ENCODE measurements at regions not wholly inside any gene's neighbourhood (a gene's known extent, or its start where the extent isn't known, plus 50 kb on each side); places are given as distances from the start of the nearest gene placed in this dataset.
"Not testable (repeated sequence)": the region's sequence is repeated elsewhere in the genome, so short reads cannot be mapped to it uniquely, and the experiment has no call there.

DNA sequence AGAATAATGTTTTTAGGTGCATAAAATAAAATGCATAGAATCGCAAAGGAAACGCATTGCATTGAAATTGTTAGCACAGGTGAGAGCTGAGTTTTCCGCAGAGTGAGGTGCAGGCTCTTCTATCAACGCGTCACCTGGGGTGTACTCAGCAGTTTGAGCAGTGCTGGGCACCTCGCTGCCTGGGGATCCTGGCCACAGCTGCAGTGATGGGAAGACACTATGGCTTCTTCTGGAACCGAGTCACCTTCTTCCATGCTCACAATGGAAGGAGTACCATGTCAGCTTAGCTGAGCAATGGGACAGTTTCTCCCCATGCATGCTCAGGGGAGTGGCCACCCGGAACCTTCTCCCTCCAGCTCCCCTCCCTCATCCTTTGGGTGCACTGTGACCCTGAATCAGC, 95.4 kb upstream of the OTOS start:
- intact Hi-C loops (cut with DNase I): no loop called here
- peak; percentile 64 for DNase-seq (ENCODE audit: low spot score)

DNA sequence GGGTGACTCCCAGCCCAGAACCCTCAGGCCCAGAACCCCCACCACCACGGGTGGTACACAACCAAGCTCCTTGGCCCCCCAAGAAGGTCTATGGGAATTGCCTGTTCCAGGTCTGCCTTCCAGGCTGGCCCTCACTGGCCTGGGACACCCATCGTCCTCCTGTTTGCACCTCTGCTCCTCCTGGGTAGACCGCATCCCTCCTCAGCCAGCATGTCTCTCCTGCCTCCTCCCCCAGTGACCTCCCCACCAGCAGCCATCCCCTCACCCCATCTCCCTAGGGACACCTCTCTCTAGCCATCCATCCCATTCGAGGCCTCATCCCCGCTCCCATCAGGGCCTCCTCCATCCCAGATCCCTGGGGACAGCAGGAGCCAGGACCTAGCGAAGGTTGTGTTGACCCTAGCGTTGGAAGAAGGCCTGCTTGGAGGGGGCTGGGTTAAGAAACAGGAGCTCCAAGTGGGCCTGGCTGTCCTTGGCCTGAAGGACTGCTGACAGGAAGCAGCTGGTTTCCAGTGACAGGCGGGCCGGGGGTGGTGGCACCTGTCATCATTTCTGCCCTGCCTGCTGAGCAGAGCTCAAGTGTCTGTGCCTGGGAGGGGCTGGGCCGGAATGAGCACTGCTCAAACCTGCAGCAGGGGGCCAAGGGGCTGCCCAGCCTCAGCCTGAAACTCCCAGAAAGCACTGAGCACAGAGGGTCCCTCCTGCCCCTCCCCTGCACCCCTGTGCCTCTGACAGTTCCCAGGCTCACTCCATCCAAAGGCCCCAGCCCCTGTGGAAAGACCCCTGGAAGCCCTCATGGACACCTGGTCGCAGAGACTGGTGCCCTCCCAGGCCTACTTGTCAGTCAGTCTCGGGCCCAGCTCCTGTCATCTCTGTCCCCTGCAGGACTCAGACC, 96.0 kb upstream of the OTOS start:
- peak; percentile 74 for DNase-seq (ENCODE audit: low spot score)
- intact Hi-C loops (cut with DNase I): no loop called here

DNA sequence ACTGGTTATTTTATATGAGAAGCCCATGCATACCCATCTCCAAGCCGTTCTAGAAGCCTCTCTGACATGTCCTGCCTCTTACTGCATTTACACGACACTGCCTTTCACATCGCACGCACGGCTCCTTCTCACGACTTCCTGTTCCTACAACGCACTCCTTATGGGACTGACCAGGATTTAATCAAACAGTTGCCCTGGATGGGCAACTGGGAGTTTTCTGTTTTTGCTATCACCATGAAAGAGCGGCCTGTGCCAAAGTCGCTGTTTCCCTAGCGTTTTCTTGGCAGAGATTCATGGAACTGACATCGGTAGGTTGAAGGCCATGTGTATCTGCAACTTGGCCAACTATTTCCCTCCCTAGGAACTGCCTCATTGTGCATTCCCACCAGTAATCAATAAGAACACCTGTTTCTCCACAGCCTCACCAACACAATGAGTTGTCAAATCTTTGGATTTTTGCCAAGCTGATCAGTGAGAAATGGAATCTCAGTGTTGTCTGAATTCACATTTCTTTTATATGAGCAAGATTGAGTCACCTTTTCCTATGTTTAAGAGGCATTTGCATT, 97.2 kb upstream of the OTOS start:
- intact Hi-C loops (cut with DNase I): no loop called here
- no peak for DNase-seq (ENCODE audit: low spot score)

DNA sequence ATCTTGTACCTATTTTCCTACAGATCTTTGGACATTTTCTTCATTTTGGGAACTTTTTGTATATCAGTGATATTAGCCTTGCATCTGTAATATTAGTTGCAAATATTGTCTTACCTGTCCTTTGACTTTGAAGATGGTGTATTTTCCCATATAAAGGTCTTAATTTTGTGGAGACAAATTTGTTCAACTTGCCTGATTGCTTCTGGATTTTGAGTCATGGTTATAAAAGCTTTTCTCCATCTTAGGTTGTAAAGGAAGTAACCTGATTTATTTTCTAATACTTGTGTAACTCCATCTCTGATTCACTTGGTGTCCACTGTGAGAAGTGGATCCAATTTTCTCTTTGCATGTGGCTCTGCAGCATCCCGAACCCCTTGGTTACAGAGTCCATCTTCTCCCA, 97.7 kb upstream of the OTOS start:
- intact Hi-C loops (cut with DNase I): no loop called here

DNA sequence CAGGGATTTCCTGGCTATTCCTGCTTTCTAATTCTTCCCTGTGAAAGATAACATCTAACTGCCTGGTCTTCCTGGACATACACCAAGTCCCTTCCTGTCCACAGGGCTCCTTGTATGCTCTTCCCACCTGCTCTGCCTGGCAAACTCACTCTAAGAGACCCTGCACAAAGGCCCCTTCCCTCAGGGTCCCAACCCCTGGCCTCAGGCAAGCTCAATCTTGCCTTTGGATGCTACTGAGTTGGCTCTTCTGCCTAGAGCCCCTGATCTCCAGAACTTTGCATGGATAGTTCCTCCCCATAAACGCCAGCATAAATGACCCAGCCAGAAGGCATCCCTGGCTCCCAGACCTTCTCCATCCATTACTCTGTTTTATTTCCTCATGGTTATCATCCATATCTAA, 98.3 kb upstream of the OTOS start:
- DNase-seq (ENCODE audit: low spot score): no peak
- intact Hi-C loops (cut with DNase I): no loop called here

More for the DNA sequence above, 97.7 kb upstream of the OTOS start:
- no peak for DNase-seq (ENCODE audit: low spot score)

DNA sequence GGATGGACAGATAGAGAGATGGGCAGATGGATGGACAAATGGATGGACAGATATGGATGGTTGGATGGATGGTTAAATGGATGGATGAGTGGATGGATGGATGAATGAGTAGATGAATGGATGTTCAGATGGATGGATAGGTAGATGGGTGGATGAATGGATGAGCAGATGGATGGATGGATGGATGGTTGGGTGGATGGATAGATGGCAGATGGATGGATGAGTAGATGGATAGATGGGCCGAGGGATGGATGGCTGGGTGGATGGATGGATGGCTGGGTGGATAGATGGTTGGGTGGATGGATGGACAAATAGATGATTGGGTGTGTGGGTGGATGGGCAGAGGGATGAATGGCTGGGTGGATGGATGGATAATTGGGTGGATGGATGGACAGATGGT, 98.9 kb upstream of the OTOS start:
- DNase-seq (ENCODE audit: low spot score): no peak
- intact Hi-C loops (cut with DNase I): no loop called here

DNA sequence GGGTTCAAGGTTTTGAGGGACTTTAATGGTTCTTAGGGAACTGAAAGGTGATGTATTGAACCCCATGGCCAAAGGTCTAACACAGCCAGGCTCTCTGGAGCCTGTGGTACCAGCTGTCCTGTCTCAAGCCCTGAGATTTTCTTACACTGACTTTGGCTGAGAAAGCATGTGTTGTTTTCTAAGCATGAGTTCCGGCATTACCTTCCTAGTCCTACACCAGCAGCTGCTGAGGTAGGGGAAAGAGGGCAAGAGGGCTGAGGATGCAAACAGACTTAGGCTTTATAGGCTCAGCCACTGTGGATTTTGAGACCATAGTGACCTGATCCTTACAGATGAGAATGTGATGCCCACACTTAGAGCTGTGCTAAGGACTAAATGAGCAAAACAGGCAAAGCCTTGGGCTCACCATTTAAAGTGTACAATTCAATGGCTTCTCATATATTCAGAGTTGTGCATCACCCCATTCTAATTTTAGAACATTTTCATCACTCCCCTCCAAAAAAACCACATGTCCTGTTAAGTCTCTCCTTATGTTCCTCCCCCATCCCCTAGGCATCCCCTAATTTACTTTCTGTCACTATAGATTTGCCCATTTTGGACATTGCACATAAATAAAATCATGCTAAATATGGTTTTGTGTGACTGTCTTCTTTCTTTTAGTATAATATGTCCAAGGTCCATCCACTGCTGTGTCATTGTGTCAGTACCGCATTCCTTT, 99.7 kb upstream of the OTOS start:
- no peak for DNase-seq (ENCODE audit: low spot score)
- intact Hi-C loops (cut with DNase I): no loop called here

DNA sequence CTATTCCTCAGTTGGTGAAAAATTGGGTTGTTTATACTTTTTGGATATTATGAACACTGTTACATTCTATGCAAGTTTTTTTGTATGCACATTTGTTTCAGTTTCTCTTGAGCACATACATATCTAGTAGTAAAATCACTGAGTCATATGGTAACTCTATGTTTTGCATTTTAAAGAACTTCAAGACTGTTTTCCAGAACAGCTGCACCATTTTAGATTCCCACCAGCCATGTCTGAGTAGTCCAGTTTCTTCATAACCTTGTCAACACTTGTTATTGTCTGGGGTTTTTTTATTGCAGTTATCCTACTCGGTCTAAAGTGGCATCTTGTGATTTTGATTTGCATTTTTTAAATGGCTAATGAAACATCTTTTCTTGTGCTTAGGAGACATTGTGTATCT, 100.3 kb upstream of the OTOS start:
- no peak for DNase-seq (ENCODE audit: low spot score)
- intact Hi-C loops (cut with DNase I): no loop called here

DNA sequence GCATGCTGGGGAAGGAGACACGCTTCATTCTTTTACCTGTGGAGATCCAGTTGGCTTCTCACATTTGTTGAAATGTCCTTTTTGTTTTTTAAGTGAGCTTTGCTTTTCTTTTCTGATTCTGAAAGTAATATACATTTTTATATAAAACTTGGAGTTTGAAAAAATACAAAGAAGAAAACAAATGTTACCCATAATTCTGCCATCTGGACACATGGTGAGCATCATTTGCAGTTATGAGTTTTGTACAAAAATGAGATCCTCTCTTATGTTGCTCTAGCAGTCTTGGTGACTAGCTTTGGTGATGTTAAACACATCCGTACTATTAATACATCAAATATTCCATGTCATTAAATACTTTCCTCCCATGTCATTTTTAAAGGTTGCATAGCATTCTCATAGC, 101.1 kb upstream of the OTOS start:
- DNase-seq (ENCODE audit: low spot score): no peak
- intact Hi-C loops (cut with DNase I): no loop called here

DNA sequence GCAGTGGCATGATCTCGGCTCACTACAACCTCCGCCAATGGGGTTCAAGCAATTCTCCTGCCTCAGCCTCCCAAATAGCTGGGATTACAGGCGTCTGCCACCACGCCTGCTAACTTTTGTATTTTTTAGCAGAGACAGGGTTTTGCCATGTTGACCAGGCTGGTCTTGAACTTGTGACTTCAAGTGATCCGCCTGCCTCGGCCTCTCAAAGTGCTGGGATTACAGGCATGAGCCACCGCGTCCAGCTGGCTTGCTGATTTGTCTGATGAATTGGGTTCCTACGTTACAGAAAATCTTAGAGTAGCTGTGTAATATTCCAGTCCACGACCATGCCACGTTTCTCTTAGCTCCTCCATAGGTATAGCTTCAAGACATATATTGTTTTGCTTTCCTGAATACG, 102.6 kb upstream of the OTOS start:
- DNase-seq (ENCODE audit: low spot score); intact Hi-C loops (cut with DNase I): not testable (repeated sequence)

DNA sequence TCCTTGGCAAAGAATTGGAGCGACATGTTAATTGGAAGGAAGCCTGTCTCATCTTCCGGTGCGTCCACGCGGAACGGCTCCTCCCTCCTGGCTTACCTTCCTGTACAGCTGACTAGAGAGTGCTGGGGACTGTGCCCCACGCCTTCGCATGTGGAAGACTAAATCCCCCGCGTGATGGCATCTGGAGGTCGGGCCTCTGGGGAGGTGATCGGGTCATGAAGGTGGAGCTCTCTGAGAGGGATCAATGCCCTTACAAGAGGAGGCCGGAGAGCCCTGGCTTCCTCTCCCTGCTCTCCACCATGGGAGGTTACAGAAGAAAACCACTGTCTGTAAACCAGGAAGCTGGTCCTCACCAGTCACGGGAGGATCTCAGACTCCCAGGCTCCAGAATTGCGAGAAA, 104.1 kb upstream of the OTOS start:
- intact Hi-C loops (cut with DNase I): no loop called here
- no peak for DNase-seq (ENCODE audit: low spot score)

DNA sequence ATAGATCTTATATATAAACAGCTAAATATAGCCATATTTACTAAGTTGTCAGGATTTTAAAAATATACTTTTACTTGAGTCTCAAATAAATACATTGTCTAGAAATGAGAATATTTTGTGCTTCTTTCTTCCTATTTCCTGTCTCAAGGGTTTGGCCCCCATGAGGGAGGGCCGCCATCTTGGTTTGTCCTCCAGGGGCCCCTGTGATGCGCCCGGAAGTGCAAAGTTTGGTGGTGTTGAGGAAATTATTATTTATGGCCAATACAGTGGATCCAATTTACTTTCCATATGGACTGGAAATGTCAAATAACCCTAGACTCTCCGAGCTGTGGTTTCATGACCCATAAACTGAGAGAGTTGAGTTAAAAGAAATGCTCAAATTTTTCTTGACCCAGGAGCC, 104.7 kb upstream of the OTOS start:
- DNase-seq (ENCODE audit: low spot score): no peak
- intact Hi-C loops (cut with DNase I): no loop called here

DNA sequence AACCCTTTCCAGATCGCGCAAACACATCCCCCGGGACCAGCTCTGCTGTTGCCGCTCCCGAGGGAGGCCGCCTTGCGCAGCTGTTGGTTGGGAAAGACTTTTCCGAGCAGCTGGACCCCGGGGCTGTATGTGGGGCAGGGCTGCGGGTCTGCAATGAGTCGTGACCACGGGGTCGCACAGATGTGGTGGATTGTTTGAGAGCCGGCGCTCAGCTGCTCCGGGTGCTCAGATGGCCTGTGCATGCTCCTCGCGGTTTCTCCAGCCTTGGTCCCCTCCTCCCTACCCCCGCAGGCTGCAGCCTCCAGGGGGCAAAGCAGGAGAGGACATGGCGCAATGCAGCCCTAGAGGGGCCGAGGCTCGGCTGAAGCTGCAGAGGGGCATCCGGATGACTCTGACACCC, 105.2 kb upstream of the OTOS start:
- intact Hi-C loops (cut with DNase I): no loop called here
- DNase-seq (ENCODE audit: low spot score): peak; percentile 79

DNA sequence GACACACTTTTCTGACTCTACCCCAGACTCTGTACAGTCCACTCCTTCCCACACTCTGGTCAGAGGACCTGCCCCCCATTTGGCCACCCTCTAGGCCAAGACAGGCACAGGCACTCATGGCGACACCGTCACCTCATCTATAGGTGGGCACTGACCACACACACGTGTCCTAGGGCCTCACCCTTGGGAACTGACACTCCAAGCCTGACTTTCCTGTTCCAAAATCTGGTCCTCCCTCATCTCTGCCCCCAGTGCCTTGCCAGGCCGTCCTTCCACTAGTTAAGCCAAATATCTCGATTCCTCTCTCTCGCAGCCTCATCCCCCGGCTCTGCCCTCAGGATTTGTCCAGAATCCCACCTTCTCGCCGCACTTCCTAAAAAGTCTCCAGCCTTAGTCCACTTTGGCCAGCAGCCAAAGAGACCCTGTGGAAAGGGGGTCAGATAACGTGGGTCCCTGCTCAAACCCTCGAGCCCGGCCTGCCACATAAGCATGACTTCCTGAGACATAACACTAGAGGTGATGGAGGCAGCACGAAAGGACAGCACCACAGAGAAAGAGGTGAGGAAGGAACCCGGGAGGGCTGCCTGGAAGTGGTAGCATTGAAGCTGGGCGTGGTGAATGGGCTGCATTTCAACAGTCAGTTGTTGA, 105.8 kb upstream of the OTOS start:
- peak; percentile 56 for DNase-seq (ENCODE audit: low spot score)
- intact Hi-C loops (cut with DNase I): no loop called here

DNA sequence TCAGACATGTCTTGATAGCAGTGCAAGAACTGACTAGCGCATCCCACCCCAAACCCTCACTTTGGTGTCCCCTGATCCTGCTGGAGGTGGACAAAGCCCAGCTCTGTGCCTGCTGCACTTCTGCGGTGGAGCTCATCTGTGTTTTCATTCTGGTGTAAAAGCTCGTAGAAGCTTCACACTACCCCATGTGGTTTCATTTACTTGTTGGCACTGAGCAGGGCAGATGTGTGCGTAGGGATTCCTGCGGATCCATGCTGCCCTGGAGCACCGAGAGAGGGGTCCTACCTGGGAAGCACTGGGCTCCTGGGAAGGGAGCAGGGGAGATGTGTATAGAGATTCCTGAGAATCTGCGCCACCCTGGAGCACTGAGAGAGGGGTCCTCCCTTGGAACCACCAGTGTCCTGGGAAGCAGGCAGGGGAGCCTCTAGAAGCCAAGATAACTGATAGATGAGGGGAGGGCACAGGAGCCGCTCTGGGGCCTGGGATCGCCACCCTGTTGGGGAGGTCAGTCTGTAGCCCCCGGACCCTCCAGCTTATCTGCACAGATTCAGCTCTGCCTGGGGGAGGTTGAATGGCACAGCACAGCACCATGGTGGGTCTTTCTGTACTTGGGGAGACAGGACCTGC, 106.9 kb upstream of the OTOS start:
- peak; percentile 52 for DNase-seq (ENCODE audit: low spot score)
- intact Hi-C loops (cut with DNase I): no loop called here

DNA sequence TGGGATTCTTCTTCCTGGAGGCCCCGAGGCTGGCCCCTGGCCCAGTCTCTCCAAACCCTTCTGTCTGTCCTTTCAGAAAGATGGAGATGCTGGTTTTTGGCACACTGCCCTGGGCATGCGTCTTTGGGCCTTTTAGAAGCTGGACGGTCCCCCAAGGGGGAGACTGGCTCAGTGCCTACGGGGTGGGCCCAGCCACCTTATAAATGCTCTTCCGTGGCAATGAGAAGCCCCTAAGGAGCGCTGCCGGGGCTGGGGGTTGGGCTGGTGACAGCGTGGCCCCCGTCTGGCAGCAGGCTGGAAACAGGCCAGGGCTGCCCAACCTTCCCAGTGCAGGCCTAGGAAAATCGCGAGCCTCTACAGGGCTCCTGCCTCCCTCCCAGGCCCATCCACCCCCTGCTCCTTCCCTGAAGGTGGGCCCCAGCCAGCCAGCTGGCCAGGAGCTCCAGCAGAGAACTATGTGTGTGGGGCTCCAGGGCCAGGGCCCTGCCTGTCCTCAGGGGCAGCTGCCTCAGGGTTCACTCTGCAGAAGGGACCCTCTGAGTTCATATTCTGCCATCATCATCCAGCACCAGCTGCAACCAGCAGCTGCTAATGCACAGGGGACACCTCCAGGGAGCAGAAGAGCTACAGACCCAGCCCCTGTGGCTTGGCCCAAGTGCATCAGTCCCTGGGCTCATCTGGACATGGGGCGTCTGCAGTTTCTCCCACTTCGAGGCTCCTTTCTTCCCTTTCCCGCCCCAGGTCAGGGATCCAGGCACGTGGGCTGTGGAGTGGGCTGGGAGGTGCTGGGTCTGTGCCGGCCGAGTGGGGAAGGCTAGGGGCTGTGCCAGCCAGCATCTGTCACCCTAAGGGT, 107.6 kb upstream of the OTOS start:
- DNase-seq (ENCODE audit: low spot score): peak; percentile 76
- intact Hi-C loops (cut with DNase I): no loop called here

DNA sequence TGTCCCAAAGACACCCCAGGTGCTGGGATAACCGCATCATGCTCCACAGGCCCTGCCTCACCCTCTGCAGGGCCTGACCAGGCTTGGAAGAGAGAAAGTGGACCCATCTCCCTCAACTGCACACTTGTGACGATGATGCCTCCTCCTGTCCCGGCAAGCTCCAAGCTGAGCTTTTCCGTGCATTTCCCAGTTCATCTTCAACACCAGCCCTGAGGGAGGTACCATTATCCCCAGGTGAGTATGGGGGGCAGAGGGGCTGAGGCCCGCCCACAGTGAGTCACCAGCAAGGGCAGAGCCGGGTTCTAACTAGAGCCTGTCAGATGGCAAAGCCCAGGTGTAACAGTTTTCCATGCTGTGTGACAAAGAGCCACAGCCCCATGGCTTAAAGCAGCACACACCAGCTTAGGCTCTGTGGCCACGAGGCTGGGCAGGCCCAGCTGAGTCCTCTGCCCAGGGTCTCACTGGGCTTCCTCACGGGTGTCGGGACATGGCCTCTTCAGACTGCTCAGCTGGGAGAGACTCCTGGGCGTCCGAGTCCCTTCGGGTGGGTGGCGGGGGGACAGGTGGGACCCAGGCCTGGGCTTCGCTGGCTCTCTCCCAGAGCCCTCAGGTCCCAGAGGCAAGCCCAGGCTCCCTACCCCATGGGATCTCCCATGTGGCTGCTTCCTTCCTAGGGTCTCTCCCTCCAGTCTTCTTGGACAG, 108.4 kb upstream of the OTOS start:
- intact Hi-C loops (cut with DNase I): no loop called here
- DNase-seq (ENCODE audit: low spot score): peak; percentile 34
